ENCODE measurements at regions not wholly inside any gene's neighbourhood (a gene's known extent, or its start where the extent isn't known, plus 50 kb on each side); places are given as distances from the start of the nearest gene placed in this dataset.
A peak's percentile ranks its signal among the peaks of the same experiment; 100 is the strongest.

DNA sequence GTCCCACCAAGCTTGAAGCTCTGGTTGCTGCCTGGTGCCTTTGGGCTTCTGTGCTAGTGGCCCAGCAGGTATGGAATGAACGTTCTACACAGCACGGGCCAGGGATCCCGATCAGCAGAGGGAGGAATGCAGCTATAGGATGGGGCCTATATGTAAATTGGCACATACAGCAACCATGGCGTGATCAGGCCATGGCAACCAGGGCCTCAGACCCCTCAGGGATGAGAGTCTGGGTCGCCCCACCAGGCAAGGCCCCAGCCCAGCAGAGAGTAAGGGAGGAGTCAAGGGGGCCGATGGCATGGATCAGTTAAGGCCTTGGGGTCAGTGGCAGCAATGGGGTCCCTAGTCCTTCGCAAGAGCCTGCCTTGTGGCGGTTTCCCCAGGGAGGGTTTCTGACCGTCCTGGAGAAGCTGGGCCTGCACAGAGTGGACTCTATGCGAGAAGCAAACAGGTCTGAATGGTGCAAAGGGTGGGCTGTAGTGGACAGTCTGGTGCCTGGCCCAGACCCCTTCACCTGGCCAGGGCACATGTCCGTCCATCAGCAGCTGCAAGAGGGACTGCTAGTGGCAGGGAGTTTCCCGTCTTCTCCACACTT lies 98.2 kb upstream of the SLC22A11 start:
- DNase-seq (ENCODE audit: low spot score): no peak

DNA sequence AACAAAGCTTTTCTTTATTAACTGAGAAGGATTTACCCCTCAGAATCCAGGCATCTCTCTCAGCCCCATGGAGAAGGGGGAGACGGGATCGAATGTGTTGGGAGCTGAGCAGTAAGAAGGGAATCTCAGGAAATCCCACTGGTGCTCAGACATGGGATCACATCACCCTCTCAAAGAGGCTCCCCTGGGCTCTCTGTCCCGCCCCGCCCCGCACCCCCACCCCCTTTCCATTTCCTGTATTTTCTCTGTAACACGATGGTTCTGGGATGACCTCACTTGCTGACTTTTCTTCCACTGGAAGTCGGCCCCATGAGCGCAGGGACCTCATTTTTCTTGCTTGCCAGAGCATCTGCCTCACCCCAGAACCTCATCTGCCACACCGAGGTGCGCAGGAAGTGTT lies 96.7 kb upstream of the SLC22A11 start:
- no peak for DNase-seq (ENCODE audit: low spot score)

- no peak for DNase-seq (ENCODE audit: low spot score)
Measured at GRCh38 chr11:64459609-64460008, 96.1 kb upstream of the SLC22A11 start.

DNA sequence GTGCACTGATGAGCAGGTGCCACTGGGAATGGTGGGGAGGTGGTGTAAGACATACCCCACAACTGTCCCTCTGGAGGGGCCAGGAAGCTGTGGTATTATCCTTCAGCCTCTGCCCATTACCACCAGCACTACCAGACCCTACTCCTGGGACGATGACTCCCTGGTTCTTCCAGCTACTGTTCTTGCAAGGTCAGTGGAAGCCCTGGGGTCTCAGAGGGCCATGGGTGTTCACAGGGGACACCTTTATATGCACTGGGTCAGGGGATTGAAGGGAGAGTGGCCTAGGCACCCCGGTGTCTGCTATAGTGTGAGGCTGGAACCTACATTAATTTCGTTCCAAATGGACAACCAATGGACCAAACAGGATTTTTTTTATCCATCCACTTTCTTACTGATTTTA lies 94.7 kb upstream of the SLC22A11 start:
- DNase-seq (ENCODE audit: low spot score): no peak

DNA sequence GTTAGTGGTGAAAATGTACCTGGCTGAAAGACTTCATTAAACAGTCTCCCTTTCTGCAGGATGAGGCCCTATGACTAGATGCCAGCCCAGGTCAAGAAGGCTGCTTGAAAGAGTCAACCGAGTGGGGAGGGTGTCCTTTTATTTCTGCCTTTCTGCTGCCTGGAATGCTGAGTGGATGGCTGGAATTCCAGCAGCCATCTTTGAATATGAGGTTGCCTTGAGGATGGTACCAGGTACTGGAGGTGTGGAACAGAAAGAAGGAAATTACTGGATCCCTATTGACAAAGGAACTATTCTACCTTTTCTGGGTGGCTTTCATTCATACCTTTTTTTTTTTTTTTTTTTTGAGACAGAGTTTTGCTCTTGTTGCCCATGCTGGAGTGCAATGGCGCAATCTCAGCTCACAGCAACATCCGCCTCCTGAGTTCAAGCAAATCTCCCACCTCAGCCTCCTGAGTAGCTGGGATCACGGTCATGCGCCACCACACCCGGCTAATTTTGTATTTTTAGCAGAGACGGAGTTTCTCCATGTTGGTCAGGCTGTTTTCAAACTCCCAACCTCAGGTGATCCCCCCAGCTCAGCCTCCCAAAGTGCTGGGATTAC lies 89.5 kb upstream of the SLC22A11 start:
- no peak for DNase-seq (ENCODE audit: low spot score)

DNA sequence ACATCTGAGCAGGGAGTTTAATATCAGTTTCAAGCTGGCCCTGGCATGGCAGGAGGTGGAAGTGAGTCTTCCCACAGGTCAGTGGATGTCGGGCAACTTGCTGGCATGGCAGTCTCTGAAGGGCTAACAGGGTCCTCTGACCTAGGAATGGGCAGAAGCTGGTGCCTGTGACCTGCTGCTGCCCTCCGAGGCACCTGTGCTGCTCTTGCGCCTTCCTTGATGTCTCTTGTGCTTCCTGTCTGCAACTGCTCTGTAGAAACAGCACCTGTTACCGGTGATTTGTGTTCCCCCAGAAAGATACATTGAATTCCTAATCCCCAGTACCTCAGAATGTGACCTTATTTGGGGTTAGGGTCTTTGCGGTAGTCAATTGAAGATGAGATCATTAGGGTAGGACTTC lies 86.5 kb upstream of the SLC22A11 start:
- no peak for DNase-seq (ENCODE audit: low spot score)

DNA sequence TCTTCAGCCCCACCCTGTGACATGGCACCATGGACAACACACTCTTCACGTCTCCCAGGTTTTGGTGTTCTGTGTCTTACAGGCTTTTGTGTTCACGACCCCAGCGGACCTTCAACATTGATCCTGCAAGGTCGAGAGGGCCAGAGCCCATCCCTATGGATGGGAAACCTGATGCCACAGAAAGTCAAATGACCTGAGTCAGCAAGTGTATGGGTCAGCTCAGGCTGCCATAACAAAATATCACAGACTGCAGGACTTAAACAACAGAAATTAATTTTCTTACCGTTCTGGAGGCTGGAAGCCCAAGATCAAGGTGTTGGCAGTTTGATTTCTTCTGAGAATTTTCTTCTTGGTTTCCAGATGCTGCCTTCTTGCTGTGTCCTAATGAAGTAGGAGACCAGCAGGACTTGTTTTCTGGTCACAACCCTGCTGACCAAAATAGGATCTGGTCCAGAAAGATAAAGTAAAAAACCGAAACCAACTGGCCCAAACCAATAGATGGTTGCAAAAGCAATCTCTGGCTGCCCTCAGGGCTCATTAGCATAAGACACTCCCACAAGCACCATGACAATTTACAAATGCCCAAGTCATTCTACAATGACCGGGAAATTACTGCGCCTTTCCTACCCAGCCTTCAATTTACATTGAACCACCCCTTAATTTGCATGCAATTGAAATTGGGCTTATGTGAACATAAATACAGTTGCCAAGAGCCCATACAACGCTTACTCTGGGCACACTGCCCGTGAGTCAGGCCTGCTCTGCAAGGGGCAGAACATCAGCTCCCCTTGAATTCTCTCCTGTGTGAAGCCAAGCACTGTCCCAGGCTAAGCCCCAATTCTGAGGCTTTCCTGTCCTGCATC lies 82.9 kb upstream of the SLC22A11 start:
- DNase-seq (ENCODE audit: low spot score): no peak

DNA sequence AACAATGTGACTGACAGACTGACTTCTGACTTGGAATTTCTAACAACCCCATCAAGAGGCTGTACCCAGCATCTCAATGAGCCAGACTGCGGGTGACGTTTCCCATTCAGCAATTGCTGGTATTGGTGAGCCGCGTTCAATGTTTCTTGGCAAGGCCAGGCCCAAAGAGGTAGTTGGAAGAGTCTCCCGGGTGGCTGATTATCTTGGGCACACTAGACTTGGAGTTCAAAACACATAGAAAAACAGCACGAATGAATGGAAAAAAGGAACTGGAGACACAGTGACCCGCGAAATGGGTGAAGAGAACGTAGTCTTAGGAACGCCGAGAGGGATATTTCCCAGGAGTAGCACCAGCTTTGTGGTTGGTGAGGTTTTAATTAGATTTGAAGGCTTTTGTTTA lies 81.1 kb upstream of the SLC22A11 start:
- DNase-seq (ENCODE audit: low spot score): no peak

DNA sequence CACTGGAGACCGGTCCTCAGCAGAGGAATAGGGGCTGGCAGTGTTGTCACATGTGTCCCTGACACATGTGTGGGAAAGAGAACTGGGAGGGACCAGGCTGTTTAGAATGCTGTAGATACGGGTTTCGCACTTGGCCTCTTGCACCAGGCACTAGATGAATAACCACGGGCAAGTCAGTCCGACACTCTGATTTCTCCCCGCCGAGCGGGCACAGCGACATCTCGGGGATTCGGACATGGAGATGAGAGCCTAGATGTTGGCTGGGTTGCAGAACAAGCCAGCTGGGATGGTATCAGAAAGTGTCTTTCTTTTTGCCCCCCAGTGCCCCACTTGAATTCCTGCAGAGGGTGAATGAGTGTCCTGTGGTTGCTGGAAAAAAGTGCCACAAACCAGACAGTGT lies 80.6 kb upstream of the SLC22A11 start:
- DNase-seq (ENCODE audit: low spot score): no peak

DNA sequence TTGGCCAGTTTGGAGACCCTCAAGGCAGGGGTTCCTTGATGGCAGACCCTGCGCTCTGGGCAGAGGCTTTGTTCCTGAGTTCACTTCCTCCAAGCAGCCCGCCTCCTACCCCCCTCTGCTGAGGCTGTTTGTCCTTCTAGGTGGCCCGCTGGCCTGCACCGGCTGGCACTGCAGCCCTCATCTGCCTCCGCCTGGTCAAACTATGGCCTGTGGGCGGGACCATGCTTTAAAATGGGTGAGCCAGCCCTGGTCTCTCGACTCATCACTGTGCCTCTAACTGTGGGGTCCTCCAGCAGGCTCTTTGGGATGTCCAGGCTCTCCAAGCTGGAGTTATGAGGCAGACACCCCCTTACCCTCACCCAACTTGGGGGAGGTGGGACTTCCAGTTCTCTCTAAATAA lies 78.9 kb upstream of the SLC22A11 start:
- no peak for DNase-seq (ENCODE audit: low spot score)

- DNase-seq (ENCODE audit: low spot score): no peak
Measured at GRCh38 chr11:64477675-64478074, 78.1 kb upstream of the SLC22A11 start.

DNA sequence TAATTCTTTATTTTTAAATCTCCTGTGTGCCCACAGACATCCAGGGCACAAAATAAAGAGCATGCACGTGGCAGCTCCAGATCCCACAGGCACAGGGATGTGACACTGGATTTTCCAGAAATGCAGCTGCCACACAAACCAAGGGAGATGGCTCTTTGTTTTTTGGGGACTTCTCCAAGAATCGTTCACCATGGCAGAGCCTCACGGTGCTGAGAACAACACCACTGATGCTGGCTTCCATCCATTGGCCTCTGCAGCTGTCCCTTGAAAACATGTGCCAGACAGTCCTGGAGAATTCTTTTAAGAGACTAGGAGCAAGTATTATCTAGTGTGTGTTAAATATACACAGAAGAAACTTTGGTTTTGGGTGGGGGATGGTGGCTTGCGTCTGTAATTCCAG lies 73.2 kb upstream of the SLC22A11 start:
- DNase-seq (ENCODE audit: low spot score): no peak

DNA sequence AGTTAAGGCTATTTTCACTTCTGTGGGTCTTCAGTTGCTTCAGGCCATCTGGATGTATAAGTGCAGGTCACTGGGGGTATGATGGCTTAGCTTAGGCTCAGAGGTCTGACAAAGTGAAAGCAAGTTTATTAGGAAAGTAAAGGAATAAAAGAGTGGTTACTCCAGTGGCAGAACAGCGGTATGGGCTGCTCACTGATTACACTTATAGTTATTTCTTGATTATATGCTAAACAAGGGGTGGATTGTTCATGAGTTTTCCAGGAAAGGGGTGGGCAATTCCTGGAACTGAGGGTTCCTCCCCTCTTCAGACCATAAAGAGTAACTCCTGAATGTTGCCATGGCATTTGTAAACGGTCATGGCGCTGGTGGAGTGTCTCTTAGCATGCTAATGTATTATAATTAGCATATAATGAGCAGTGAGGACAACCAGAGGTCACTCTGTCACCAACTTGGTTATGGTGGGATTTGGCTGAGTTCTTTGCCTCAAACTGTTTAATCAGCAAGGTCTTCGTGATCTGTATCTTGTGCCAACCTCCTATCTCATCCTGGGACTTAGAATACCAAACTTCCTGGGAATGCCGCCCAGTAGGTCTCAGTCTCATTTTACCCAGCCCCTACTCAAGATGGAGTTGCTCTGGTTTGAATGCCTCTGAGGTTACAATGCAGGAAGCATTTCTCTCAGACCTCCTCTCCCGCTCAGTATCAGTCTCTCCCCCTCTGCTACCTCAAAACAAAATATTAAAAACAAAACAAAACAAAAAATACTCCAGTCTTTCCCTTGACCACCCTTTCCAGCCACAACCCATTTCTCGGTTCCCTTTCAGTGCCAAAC lies 71.3 kb upstream of the SLC22A11 start:
- DNase-seq (ENCODE audit: low spot score): no peak

GRCh38 chr11:64485074-64485473 lies 70.7 kb upstream of the SLC22A11 start:
- no peak for DNase-seq (ENCODE audit: low spot score)

DNA sequence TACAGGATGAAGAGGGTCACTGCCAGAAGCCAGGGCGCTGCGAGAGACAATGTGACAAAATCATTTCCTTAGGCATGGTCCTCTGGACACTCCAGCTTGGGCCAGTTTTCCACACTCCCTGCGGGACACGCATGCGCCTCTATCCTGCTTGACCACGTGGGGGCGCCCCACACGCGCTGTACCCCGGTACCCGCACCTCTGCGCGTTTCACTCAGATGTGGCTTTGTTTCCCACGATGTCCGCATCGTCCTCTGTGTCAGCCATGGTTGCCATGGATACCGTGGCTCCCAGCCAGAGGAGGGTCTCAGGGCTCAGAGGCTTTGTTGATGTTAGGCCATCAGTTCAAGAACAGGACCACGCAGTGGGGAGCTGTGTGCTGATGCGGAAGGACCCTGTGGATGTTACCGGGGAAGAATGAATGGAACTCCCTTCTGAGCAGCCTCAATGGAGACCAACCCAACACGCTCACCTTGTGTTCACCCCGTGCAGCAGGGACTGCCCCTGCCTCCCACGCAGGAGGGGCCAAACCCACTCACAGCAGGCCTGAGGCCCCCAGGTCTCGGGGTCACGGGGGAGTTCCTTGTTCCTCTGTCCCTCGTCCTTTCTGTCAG lies 65.8 kb upstream of the SLC22A11 start:
- peak; percentile 7 for DNase-seq (ENCODE audit: low spot score)

DNA sequence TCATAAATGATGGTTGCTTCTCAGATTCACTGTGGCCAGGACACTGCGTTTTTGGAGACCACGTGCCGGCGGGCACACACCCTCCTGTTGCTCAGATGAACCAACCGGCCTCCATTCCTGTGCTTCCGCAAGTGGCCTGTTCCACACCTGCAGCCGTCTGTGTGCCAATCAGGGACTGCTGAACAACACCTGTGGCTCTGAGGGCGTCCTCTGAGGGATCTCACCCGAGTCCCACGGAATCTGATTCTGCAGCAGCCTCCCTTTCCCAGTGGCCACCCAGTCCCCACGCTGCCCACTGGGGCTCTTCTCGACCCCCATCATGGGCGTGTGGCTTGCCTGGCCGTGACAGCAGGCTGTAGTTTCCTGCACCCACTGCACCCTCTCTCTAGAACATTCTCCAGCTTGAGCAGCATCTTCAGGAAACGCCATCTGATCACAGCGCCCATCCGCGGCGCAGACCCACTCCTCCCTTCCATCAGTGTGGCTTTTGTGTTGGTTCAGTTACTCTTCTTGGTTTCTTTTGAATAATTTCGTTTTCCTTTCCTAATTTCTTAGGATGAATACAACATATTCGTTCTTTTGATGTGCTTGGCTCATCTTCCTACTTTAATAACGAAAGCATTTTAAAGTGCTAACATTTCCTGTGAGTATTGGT lies 65.1 kb upstream of the SLC22A11 start:
- DNase-seq (ENCODE audit: low spot score): no peak

DNA sequence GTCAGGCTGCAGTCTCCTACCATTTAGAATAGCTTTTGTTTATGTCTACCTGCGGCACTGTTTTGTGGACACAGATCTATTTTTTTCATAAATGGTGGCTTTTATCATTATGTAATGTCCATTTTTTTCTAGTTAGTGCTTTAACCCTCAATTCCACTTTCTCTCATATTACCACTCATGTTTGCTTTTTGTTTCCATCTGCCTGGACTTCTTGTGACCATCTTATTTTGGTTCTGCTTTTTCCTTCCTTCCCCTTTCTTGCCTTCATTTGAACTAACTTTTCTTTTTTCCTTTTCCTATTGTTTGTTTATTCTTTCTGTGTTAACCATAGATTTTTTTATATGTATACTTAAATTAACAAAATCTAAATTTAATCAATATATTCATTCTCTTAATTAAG lies 63.2 kb upstream of the SLC22A11 start:
- no peak for DNase-seq (ENCODE audit: low spot score)

DNA sequence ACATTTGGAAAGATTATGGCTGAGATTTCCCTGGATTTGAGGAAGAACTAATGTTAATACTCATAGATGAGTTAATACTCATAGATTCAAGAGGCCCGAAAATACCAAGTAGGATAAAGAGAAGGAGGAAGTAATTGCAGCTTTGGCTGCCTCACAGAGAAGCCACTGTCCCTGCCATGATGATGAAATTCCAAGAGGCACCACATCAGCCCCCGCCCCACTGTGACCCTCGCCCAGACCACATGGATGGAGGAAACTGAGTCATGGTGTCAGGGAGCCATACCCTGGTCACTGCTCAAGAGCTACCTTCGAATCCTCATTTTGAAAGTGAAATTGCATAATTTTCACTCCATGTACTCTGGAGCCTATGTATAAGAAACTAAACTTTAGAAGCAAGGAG lies 57.6 kb upstream of the SLC22A11 start:
- DNase-seq (ENCODE audit: low spot score): no peak

GRCh38 chr11:64499261-64500004 lies 56.3 kb upstream of the SLC22A11 start:
- no peak for DNase-seq (ENCODE audit: low spot score)

- DNase-seq (ENCODE audit: low spot score): no peak
Measured at GRCh38 chr11:64500176-64501013, 55.3 kb upstream of the SLC22A11 start.
